GM12878 (cell line): ENCODE measurements at regions not wholly inside any gene's neighbourhood (a gene's known extent, or its start where the extent isn't known, plus 50 kb on each side); places are given as distances from the start of the nearest gene placed in this dataset.
A peak's percentile ranks its signal among the peaks of the same experiment; 100 is the strongest.

Experiments used
- ATAC-seq: fragments of 200-7000 bp; cut with Tn5 transposase; 3 replicates; pipeline ENCODE4 v1.9.1; 2020; ENCODE audit warnings: mild to moderate bottlenecking, moderate library complexity
- BruUV-seq: library from RNA; stranded (reverse); fragments of 400-500 nt; replicated peaks from 2 replicates; lab custom pipeline; 2021; lab: Mats Ljungman, UMichigan
- CTCF ChIA-PET: fragments of 300-600 bp; sonication (Branson Sonifier 250); formaldehyde crosslinking; extraction: SDS; loops from one replicate; lab custom pipeline; 2021; ENCODE audit warnings: inconsistent platforms; lab: Yijun Ruan, JAX
- POLR2A ChIA-PET: fragments of 350-600 bp; formaldehyde crosslinking; extraction: SDS; loops from one replicate; lab custom pipeline; 2021; ENCODE audit warnings: inconsistent platforms; lab: Charles Lee
- RAD21 ChIA-PET: fragments of 300-600 bp; sonication (Branson Sonifier 250); formaldehyde crosslinking; loops from one replicate; lab custom pipeline; 2023; ENCODE audit warnings: antibody characterized with exemption; ENCODE audit not compliant: unreplicated experiment; lab: Charles Lee
- SMC1A ChIA-PET: fragments of 300-600 bp; sonication (Branson Sonifier 250); formaldehyde crosslinking; loops from one replicate; lab custom pipeline; 2023; ENCODE audit not compliant: unreplicated experiment, uncharacterized antibody; lab: Charles Lee
- DNase-seq: peaks from one replicate; pipeline ENCODE4 v3.0.0-alpha.2; 2011; ENCODE audit warnings: low read depth, low spot score
- FAIRE-seq: peaks from 3 replicates; lab custom pipeline; 2011; peaks lifted over from hg19 to GRCh38; lab: Jason Lieb, UNC
- H2AFZ ChIP-seq: 2 replicates; pipeline ENCODE4 v1.6.0; 2011; ENCODE audit warnings: low read depth, low read length, control low read depth; ENCODE audit not compliant: control insufficient read depth
- H3K27ac ChIP-seq: 2 replicates; pipeline ENCODE4 v1.5.1; 2011; ENCODE audit warnings: control low read depth; ENCODE audit not compliant: control insufficient read depth, insufficient read depth
- H3K27me3 ChIP-seq, 2 experiments: replicated peaks in 1 of 2; 2 replicates each; pipeline versions ENCODE4 v1.6.0 to v1.6.1; 2011; ENCODE audit warnings: low read length in 1 of 2; ENCODE audit not compliant: control insufficient read depth in 2 of 2, insufficient read depth in 2 of 2
- H3K36me3 ChIP-seq, 2 experiments: 2 replicates each; pipeline ENCODE4 v1.5.1; 2011; ENCODE audit warnings: low read length in 1 of 2; ENCODE audit not compliant: control insufficient read depth in 2 of 2, insufficient read depth in 2 of 2
- H3K4me1 ChIP-seq: 2 replicates; pipeline ENCODE4 v1.6.1; 2011; ENCODE audit warnings: mild to moderate bottlenecking, low read length, moderate library complexity, mixed read lengths; ENCODE audit not compliant: control insufficient read depth, insufficient read depth
- H3K4me2 ChIP-seq: 2 replicates; pipeline ENCODE4 v1.6.0; 2011; ENCODE audit warnings: control low read depth; ENCODE audit not compliant: control insufficient read depth, insufficient read depth
- H3K4me3 ChIP-seq: fragments of 200-600 bp; sonication (generic); 2 replicates; pipeline ENCODE4 v1.5.1; 2016
- H3K79me2 ChIP-seq: 2 replicates; pipeline ENCODE4 v1.6.0; 2011; ENCODE audit warnings: low read length; ENCODE audit not compliant: control insufficient read depth, insufficient read depth
- H3K9ac ChIP-seq: 2 replicates; pipeline ENCODE4 v1.8.0; 2011; ENCODE audit warnings: low read length, control low read depth, mixed read lengths; ENCODE audit not compliant: control insufficient read depth, insufficient read depth
- H3K9me3 ChIP-seq: replicated peaks from 3 replicates; pipeline ENCODE4 v1.5.1; 2011; ENCODE audit warnings: mild to moderate bottlenecking, low read length; ENCODE audit not compliant: control insufficient read depth, insufficient read depth
- H4K20me1 ChIP-seq: 2 replicates; pipeline ENCODE4 v1.6.0; 2011; ENCODE audit not compliant: control insufficient read depth, insufficient read depth
- ATF7 ChIP-seq: fragments of 450-650 bp; IDR thresholded peaks from 2 replicates; pipeline ENCODE4 v1.6.1; 2016; ENCODE audit warnings: low read depth, mild to moderate bottlenecking
- CEBPB ChIP-seq, 2 experiments: fragments of 150-350 bp in 1 of 2; IDR thresholded peaks; 2 replicates each; pipeline ENCODE4 v1.6.1; 2012 to 2014; ENCODE audit warnings: low read depth in 2 of 2, low read length in 2 of 2, borderline replicate concordance in 1 of 2, inconsistent platforms in 1 of 2
- CHD1 ChIP-seq: IDR thresholded peaks from 2 replicates; pipeline ENCODE4 v1.6.1; 2012; ENCODE audit warnings: low read depth, low read length, improper control_type of control experiment
- FOS ChIP-seq: IDR thresholded peaks from 3 replicates; pipeline ENCODE4 v1.6.1; 2011; ENCODE audit warnings: borderline replicate concordance; ENCODE audit not compliant: insufficient read length; ENCODE audit errors: extremely low read depth
- JUND ChIP-seq: IDR thresholded peaks from 2 replicates; pipeline ENCODE4 v1.6.1; 2012; ENCODE audit warnings: low read depth, mild to moderate bottlenecking, low read length, improper control_type of control experiment, moderate library complexity
- NBN ChIP-seq: fragments of 450-650 bp; IDR thresholded peaks from 2 replicates; pipeline ENCODE4 v1.6.1; 2016
- POLR2AphosphoS5 ChIP-seq: IDR thresholded peaks from 2 replicates; pipeline ENCODE4 v1.6.1; 2011; ENCODE audit warnings: mild to moderate bottlenecking, low read length, inconsistent platforms
- RAD21 ChIP-seq: IDR thresholded peaks from 2 replicates; pipeline ENCODE4 v1.6.1; 2011; ENCODE audit warnings: mild to moderate bottlenecking, low read depth, low read length, moderate library complexity; ENCODE audit not compliant: insufficient read depth
- SMC3 ChIP-seq: IDR thresholded peaks from 2 replicates; pipeline ENCODE4 v1.6.1; 2011; ENCODE audit warnings: low read length, improper control_type of control experiment, borderline replicate concordance
- WGBS: methylation state at CpG from one replicate; pipeline ENCODE4 v1.1.6; 2016; ENCODE audit warnings: low lambda C conversion rate; ENCODE audit not compliant: insufficient replicate concordance, insufficient coverage; ENCODE audit errors: missing lambda C conversion rate; 5-methylcytosine and 5-hydroxymethylcytosine counted together
- in situ Hi-C: fragments of 300-500 bp; cut with MboI; formaldehyde crosslinking; loops from 9 replicates; pipeline ENCODE4 v1.14.3; 2018; ENCODE audit warnings: mixed read lengths
- intact Hi-C: fragments of 100-400 bp; cut with micrococcal nuclease; formaldehyde crosslinking; loops from one replicate; pipeline ENCODE4 v1.14.2; 2022; ENCODE audit not compliant: unreplicated experiment
- TF ChIP-seq, protein P1 (sequence below), 3 experiments: IDR thresholded peaks in 2 of 3; conservative IDR thresholded peaks in 1 of 3; 2 replicates each; pipeline ENCODE4 v1.5.1; 2011; ENCODE audit warnings: low read depth in 3 of 3, low read length in 3 of 3, mild to moderate bottlenecking in 3 of 3, control low read depth in 2 of 3, moderate library complexity in 2 of 3, inconsistent platforms in 1 of 3, mixed read lengths in 1 of 3; ENCODE audit not compliant: control insufficient read depth in 2 of 3, insufficient read depth in 1 of 3; ENCODE audit errors: extremely low read depth in 1 of 3
- TF ChIP-seq, protein P2 (sequence below): fragments of 450-650 bp; IDR thresholded peaks from 2 replicates; pipeline ENCODE4 v1.6.1; 2014; ENCODE audit warnings: mild to moderate bottlenecking
- TF ChIP-seq, protein P3 (sequence below): fragments of 450-650 bp; IDR thresholded peaks from 2 replicates; pipeline ENCODE4 v1.6.1; 2017; ENCODE audit warnings: mild to moderate bottlenecking
- TF ChIP-seq, protein P4 (sequence below): fragments of 450-650 bp; IDR thresholded peaks from 2 replicates; pipeline ENCODE4 v1.6.1; 2017; ENCODE audit warnings: borderline replicate concordance
- TF ChIP-seq, protein P5 (sequence below): IDR thresholded peaks from 2 replicates; pipeline ENCODE4 v1.6.1; 2012; ENCODE audit warnings: low read depth, low read length, improper control_type of control experiment

DNA sequence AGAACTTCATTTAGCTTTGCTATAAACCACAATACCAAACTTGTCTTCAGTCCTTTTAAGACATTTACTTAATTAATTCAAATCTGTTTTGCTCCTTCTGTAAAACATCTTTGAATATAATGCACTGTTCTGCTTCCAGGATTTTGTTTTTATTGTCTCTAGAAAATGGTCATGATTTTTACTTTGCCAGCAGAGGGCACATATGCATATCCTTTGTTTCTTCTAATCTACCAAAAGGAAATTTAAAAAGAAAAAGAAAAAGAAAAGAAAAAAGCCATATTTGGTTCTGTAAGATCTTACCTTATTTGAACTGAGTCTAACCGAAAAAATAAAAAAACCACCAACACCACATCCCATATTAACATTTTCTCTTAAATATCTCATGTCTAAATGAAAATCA, 101.9 kb upstream of the CCSER1 start (continued):
- no peak for TF ChIP-seq CEBPB (IDR thresholded peaks at IDR 0.05; ENCODE audit: borderline replicate concordance in 1 of 2, low read depth in 2 of 2, low read length in 2 of 2)
- TF ChIP-seq CHD1 = no peak
- peak; percentile 46 for TF ChIP-seq RAD21
- peak; percentile 34; the same call in 1 of the 2 replicates for TF ChIP-seq SMC3

DNA sequence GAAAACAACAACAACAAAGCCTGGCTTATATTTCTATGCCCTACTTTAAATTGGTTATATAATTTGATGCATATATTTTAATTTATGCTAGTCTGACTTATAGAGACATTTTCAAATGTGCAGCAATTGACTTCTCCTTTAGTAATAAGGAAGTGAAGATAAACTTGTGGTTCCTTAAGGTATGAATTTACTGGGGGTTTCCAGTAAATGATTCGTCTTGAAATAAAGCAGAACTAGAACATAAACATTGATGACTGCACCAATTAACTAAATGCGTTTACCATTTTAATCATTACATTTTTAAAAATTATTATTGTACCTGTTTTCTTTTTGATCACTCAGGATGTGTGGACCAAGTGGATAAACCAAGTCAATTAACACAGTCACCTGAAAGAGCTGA, 99.6 kb upstream of the CCSER1 start:
- H3K4me3 ChIP-seq = no peak overlapping the region
- RAD21 ChIA-PET = interaction anchor here (0.6 to 1.0 kb wide), 2 partner anchors 101 to 117 kb away, joined by 3 read pairs; no protein-coding TSS in a partner anchor
- no peaks in the 10 kb centered on the region for H3K27me3 ChIP-seq
- ATAC-seq = peak; percentile 91
- no TSS peak for BruUV-seq
- peaks cover 9% of the 10 kb centered on the region for H3K4me1 ChIP-seq
- no peak overlapping the region; the same call in 1 of the 2 replicates for H3K27ac ChIP-seq
- intact Hi-C loops = loop anchor here (5.0 kb wide), 3 partner anchors 100 to 140 kb away; partner anchors contain the start of gene CCSER1
- WGBS = 19% methylated on average over 2 of the region's 2 CpGs
- no peak overlapping the region for H2AFZ ChIP-seq
- no peak overlapping the region for H3K9ac ChIP-seq
- DNase-seq = no peak
- H3K9me3 ChIP-seq = no peaks in the 10 kb centered on the region
- FAIRE-seq = no peak
- H3K79me2 ChIP-seq = no peaks in the 10 kb centered on the region
- H3K4me2 ChIP-seq = no peak overlapping the region
- no peaks in the 10 kb centered on the region for H3K36me3 ChIP-seq
- H4K20me1 ChIP-seq = no peaks in the 10 kb centered on the region
- POLR2A ChIA-PET = interaction anchor here (0.5 kb wide), 1 partner anchor 804 kb away, joined by 12 read pairs; no protein-coding TSS in a partner anchor
- CTCF ChIA-PET = interaction anchor here (1.3 to 1.4 kb wide), 2 partner anchors 117 to 132 kb away, joined by 3 to 4 read pairs; no protein-coding TSS in a partner anchor
- in situ Hi-C loops = loop anchor here (10.0 kb wide), 1 partner anchor 267 kb away; no protein-coding TSS in a partner anchor
- SMC1A ChIA-PET = interaction anchor here (0.5 to 1.4 kb wide), 7 partner anchors 17 to 162 kb away, joined by 3 to 4 read pairs (median 3); no protein-coding TSS in a partner anchor
- TF ChIP-seq, protein P1, sequence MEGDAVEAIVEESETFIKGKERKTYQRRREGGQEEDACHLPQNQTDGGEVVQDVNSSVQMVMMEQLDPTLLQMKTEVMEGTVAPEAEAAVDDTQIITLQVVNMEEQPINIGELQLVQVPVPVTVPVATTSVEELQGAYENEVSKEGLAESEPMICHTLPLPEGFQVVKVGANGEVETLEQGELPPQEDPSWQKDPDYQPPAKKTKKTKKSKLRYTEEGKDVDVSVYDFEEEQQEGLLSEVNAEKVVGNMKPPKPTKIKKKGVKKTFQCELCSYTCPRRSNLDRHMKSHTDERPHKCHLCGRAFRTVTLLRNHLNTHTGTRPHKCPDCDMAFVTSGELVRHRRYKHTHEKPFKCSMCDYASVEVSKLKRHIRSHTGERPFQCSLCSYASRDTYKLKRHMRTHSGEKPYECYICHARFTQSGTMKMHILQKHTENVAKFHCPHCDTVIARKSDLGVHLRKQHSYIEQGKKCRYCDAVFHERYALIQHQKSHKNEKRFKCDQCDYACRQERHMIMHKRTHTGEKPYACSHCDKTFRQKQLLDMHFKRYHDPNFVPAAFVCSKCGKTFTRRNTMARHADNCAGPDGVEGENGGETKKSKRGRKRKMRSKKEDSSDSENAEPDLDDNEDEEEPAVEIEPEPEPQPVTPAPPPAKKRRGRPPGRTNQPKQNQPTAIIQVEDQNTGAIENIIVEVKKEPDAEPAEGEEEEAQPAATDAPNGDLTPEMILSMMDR (IDR thresholded peaks at IDR 0.05 in 2 of 3, conservative IDR thresholded peaks at IDR 0.05 in 1 of 3; ENCODE audit: control insufficient read depth in 2 of 3, extremely low read depth in 1 of 3, insufficient read depth in 1 of 3, low read depth in 3 of 3, low read length in 3 of 3) = no peak
- TF ChIP-seq, protein P2, sequence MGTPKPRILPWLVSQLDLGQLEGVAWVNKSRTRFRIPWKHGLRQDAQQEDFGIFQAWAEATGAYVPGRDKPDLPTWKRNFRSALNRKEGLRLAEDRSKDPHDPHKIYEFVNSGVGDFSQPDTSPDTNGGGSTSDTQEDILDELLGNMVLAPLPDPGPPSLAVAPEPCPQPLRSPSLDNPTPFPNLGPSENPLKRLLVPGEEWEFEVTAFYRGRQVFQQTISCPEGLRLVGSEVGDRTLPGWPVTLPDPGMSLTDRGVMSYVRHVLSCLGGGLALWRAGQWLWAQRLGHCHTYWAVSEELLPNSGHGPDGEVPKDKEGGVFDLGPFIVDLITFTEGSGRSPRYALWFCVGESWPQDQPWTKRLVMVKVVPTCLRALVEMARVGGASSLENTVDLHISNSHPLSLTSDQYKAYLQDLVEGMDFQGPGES = no peak
- TF ChIP-seq ATF7 (peak; percentile 67), JUND (no peak), FOS (no peak), NBN (no peak), POLR2AphosphoS5 (no peak)
- TF ChIP-seq, protein P3, sequence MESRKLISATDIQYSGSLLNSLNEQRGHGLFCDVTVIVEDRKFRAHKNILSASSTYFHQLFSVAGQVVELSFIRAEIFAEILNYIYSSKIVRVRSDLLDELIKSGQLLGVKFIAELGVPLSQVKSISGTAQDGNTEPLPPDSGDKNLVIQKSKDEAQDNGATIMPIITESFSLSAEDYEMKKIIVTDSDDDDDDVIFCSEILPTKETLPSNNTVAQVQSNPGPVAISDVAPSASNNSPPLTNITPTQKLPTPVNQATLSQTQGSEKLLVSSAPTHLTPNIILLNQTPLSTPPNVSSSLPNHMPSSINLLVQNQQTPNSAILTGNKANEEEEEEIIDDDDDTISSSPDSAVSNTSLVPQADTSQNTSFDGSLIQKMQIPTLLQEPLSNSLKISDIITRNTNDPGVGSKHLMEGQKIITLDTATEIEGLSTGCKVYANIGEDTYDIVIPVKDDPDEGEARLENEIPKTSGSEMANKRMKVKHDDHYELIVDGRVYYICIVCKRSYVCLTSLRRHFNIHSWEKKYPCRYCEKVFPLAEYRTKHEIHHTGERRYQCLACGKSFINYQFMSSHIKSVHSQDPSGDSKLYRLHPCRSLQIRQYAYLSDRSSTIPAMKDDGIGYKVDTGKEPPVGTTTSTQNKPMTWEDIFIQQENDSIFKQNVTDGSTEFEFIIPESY = no peak
- TF ChIP-seq, protein P4, sequence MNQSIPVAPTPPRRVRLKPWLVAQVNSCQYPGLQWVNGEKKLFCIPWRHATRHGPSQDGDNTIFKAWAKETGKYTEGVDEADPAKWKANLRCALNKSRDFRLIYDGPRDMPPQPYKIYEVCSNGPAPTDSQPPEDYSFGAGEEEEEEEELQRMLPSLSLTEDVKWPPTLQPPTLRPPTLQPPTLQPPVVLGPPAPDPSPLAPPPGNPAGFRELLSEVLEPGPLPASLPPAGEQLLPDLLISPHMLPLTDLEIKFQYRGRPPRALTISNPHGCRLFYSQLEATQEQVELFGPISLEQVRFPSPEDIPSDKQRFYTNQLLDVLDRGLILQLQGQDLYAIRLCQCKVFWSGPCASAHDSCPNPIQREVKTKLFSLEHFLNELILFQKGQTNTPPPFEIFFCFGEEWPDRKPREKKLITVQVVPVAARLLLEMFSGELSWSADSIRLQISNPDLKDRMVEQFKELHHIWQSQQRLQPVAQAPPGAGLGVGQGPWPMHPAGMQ = no peak
- TF ChIP-seq, protein P5, sequence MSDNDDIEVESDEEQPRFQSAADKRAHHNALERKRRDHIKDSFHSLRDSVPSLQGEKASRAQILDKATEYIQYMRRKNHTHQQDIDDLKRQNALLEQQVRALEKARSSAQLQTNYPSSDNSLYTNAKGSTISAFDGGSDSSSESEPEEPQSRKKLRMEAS = no peak
